Colonic mucosa (tissue), 4 donors: ENCODE measurements at regions not wholly inside any gene's neighbourhood (a gene's known extent, or its start where the extent isn't known, plus 50 kb on each side); places are given as distances from the start of the nearest gene placed in this dataset.
"Not testable (repeated sequence)": the region's sequence is repeated elsewhere in the genome, so short reads cannot be mapped to it uniquely, and the experiment has no call there.

ENCODE experiments used
- DNase-seq: peaks from one replicate; pipeline ENCODE4 v3.0.0-alpha.2; 2020
- H3K27ac ChIP-seq: fragments of 200-600 bp; one replicate; pipeline ENCODE4 v1.8.0; 2021
- H3K27me3 ChIP-seq: fragments of 200-600 bp; one replicate; pipeline ENCODE4 v1.8.0; 2021
- H3K36me3 ChIP-seq: fragments of 200-600 bp; one replicate; pipeline ENCODE4 v1.8.0; 2021
- H3K4me1 ChIP-seq: fragments of 200-600 bp; one replicate; pipeline ENCODE4 v1.8.0; 2021; ENCODE audit warnings: mild to moderate bottlenecking
- H3K4me3 ChIP-seq: fragments of 200-600 bp; one replicate; pipeline ENCODE4 v1.8.0; 2021
- H3K9ac ChIP-seq, 2 donors: one replicate each; pipeline ENCODE4 v1.7.0; 2013; ENCODE audit warnings: control low read depth in 2 of 2, low read depth in 2 of 2, low read length in 2 of 2
- H3K9me3 ChIP-seq: fragments of 200-600 bp; one replicate; pipeline ENCODE4 v1.8.0; 2021
- intact Hi-C: fragments of 100-400 bp; cut with DNase I; formaldehyde crosslinking; loops from one replicate; pipeline ENCODE4 v1.14.1; 2022
- TF ChIP-seq, protein P1 (sequence below): fragments of 200-600 bp; IDR thresholded peaks from one replicate; pipeline ENCODE4 v1.8.0; 2022; ENCODE audit warnings: antibody characterized with exemption, mild to moderate bottlenecking
- donor health status: healthy.
- donor health status: DM: no; HTN: no; CAD: no.
- donor health status: DM: no; HTN: no; CAD: no.

DNA sequence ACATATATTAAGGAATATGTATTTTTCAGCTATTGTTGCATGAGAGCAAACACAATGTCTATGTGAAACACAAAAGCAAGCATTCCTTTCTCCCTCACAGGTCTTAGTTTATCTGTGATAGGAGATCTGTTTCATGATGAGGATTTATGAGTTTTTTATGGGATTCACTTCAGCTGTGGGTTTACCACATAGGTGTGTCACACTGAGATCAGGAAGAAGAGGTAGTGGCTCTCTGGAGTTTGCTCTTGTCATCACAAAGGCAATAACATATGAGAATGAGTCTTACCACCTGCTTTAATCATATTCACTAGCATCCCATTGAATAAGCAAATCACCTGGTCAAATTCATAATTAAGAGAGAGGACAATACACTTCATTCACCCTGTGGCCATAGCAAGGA is 960.3 kb upstream of the SLC39A10 start:
- TF ChIP-seq, protein P1, sequence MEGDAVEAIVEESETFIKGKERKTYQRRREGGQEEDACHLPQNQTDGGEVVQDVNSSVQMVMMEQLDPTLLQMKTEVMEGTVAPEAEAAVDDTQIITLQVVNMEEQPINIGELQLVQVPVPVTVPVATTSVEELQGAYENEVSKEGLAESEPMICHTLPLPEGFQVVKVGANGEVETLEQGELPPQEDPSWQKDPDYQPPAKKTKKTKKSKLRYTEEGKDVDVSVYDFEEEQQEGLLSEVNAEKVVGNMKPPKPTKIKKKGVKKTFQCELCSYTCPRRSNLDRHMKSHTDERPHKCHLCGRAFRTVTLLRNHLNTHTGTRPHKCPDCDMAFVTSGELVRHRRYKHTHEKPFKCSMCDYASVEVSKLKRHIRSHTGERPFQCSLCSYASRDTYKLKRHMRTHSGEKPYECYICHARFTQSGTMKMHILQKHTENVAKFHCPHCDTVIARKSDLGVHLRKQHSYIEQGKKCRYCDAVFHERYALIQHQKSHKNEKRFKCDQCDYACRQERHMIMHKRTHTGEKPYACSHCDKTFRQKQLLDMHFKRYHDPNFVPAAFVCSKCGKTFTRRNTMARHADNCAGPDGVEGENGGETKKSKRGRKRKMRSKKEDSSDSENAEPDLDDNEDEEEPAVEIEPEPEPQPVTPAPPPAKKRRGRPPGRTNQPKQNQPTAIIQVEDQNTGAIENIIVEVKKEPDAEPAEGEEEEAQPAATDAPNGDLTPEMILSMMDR: no peak
- no peak for DNase-seq
- Histone ChIP-seq H3K4me3 (no peak overlapping the region), H3K9me3 (no peaks in the 10 kb centered on the region), H3K27me3 (no peaks in the 10 kb centered on the region), H3K27ac (no peak overlapping the region), H3K9ac (no peak overlapping the region), H3K36me3 (no peaks in the 10 kb centered on the region), H3K4me1 (no peaks in the 10 kb centered on the region)
- intact Hi-C loops: no loop called here

DNA sequence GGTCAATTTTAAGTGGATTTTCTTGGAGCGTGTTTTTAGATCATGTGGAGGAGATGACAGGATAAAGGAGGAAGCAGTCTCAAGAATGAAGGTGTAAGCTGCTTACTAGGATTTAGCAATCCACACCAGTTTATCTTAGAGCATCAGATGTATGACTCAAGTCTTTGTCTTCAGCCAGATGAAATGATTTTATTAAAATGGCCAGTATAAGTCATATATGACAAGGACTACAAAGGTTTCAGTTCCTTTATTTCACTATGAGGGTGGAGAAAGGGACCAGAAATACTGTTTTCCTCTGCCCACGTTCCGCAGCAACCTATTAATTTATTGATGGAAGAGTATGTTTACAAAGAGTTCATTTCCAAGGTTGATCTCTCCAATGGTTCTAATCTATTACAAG is 970.5 kb upstream of the SLC39A10 start:
- TF ChIP-seq, protein P1: no peak
- H3K4me3 ChIP-seq: no peak overlapping the region
- H3K9me3 ChIP-seq: no peaks in the 10 kb centered on the region
- intact Hi-C loops: no loop called here
- no peaks in the 10 kb centered on the region for H3K4me1 ChIP-seq
- H3K27ac ChIP-seq: no peak overlapping the region
- H3K36me3 ChIP-seq: no peaks in the 10 kb centered on the region
- H3K27me3 ChIP-seq: no peaks in the 10 kb centered on the region
- no peak for DNase-seq
- no peak overlapping the region for H3K9ac ChIP-seq

DNA sequence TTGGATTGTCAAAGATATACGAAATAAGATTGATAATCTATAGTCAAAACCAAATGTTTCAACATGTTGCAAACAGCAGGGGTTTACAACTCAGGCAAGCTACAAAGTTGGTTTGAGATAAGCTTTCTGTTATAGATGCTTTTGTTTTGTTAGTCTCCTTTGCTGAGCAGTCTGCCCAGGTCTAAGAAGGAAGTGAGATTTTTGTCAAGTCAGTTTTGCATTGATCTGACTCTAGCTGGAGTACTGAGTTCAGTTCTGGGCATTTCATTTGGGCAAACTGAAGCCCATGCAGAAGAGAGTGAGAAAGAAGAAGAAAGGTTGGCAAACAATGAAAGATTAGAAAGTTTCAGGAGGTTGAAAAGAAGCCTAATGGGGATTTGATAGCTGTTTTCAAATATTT is 983.0 kb upstream of the SLC39A10 start:
- H3K27me3 ChIP-seq: no peaks in the 10 kb centered on the region
- no peaks in the 10 kb centered on the region for H3K9me3 ChIP-seq
- no peak overlapping the region for H3K27ac ChIP-seq
- no peak for DNase-seq
- intact Hi-C loops: no loop called here
- H3K9ac ChIP-seq: no peak overlapping the region
- TF ChIP-seq, protein P1: no peak
- no peaks in the 10 kb centered on the region for H3K36me3 ChIP-seq
- no peaks in the 10 kb centered on the region for H3K4me1 ChIP-seq
- H3K4me3 ChIP-seq: no peak overlapping the region

DNA sequence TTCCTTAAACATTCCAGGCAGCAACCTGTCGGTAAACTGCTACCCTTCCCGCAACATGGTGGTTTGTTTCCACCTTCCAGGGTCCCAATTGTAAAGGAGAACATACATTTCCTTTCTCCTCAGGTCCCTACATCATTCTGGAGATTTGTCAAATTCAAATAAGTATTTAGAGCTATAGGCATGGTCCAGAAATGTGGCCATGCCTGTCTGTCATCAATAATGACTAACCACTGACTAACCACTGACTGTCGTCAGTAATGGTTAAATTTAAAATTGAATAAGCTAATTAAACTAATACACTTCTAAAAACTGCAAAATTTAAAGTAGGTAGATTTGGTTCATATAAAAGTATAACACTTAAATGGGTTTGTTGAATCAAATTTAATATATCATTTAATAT is 984.0 kb upstream of the SLC39A10 start:
- H3K36me3 ChIP-seq: no peaks in the 10 kb centered on the region
- no peak overlapping the region for H3K9ac ChIP-seq
- DNase-seq: no peak
- no peaks in the 10 kb centered on the region for H3K9me3 ChIP-seq
- intact Hi-C loops: no loop called here
- H3K4me1 ChIP-seq: no peaks in the 10 kb centered on the region
- no peak overlapping the region for H3K27ac ChIP-seq
- no peak overlapping the region for H3K4me3 ChIP-seq
- H3K27me3 ChIP-seq: no peaks in the 10 kb centered on the region
- TF ChIP-seq, protein P1: no peak

DNA sequence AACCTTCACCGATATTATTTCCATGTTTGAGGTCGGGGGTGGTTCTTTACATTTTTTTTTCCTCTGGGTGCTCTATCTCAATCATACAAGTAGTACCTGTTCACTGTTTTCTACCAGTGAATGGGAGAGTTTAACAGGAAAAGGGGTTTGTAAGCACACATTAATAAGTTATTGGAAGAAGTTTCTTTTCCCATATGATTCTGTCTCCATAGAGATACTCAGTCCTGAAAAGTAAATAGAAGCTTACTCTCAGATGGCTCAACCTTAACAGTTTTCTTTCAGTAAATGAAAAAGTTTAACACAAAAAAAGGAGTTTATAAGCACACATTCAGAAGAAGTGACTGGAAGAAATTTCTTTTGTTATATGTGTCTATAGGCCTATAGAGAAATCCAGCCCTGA is 995.6 kb upstream of the SLC39A10 start:
- no peak overlapping the region for H3K9ac ChIP-seq
- H3K36me3 ChIP-seq: no peaks in the 10 kb centered on the region
- no peaks in the 10 kb centered on the region for H3K9me3 ChIP-seq
- H3K27me3 ChIP-seq: no peaks in the 10 kb centered on the region
- no peak for DNase-seq
- intact Hi-C loops: no loop called here
- H3K4me1 ChIP-seq: no peaks in the 10 kb centered on the region
- TF ChIP-seq, protein P1: no peak
- H3K4me3 ChIP-seq: no peak overlapping the region
- H3K27ac ChIP-seq: no peak overlapping the region

DNA sequence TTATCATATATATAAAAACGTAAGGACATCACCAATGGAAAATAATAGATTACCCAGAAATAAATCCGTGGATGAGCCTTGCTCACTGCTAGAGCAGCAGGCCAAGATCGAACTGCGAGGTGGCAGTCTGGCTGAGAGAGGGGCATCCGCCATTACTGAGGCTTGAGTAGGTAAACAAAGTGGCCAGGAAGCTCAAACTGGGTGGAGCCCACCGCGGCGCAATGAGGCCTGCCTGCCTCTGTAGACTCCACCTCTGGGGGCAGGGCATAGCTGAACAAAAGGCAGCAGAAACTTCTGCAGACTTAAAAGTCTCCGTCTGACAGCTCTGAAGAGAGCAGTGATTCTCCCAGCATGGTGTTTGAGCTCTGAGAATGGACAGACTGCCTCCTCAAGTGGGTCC is 1018.0 kb upstream of the SLC39A10 start:
- H3K27me3 ChIP-seq, H3K9me3 ChIP-seq, DNase-seq, H3K9ac ChIP-seq, H3K4me3 ChIP-seq, H3K27ac ChIP-seq, H3K36me3 ChIP-seq, H3K4me1 ChIP-seq, intact Hi-C loops: not testable (repeated sequence)
